ENCODE measurements at regions not wholly inside any gene's neighbourhood (a gene's known extent, or its start where the extent isn't known, plus 50 kb on each side); places are given as distances from the start of the nearest gene placed in this dataset.

DNA sequence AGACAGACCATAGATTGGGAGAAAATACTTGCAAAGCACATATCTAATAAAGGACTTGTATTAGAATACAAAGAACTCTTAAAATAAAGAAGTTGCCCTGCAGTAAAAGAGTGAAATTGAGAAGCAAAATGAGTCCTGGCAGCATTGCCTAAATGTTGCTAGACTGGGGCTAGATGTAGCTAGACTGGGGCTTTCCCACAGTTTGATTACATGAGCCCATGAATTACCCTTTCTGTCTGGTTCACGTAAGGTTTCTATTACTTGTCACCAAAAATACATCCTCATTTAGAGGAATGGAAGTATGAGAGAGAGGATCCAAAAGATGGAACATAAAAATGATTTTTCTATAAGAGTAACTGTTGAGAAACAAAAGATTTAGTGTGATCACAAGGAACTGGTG lies 57.6 kb upstream of the CCDC28A start:
- no peak overlapping the region for H2BK20ac ChIP-seq (ENCODE audit: low read length)
- H3K18ac ChIP-seq (ENCODE audit: extremely low read depth, low read length) = no peak overlapping the region
- no peaks in the 10 kb centered on the region for H3K36me3 ChIP-seq (ENCODE audit: control insufficient read depth in 2 of 4, insufficient read depth in 4 of 4, low read length in 3 of 4)
- DNase-seq (ENCODE audit: low read depth in 1 of 2, low spot score in 2 of 2) = no peak
- no peak overlapping the region for H3K23ac ChIP-seq (ENCODE audit: insufficient read length)
- no peak overlapping the region for H2AFZ ChIP-seq (ENCODE audit: low read length)
- H3K4ac ChIP-seq (replicated peaks; ENCODE audit: insufficient read length, low read depth, low read length) = no peak overlapping the region
- H2AK5ac ChIP-seq (ENCODE audit: low read depth, low read length) = no peak overlapping the region
- H3K56ac ChIP-seq (replicated peaks; ENCODE audit: insufficient read length, low read depth, low read length) = no peak overlapping the region
- H3K9me3 ChIP-seq (ENCODE audit: insufficient read depth in 2 of 2, low read depth in 1 of 2, low read length in 1 of 2) = peaks cover 7 to 9% of the 10 kb centered on the region in 2 experiments; a peak in 3 of 4 replicates
- ChIA-PET POLR2A (ENCODE audit: partially characterized antibody) (no interaction called here), CTCF (ENCODE audit: partially characterized antibody) (interaction anchor here (1.5 kb wide), 1 partner anchor 24 kb away, joined by 3 read pairs; no protein-coding TSS in a partner anchor)
- no peak overlapping the region for H3K9ac ChIP-seq (replicated peaks in 1 of 4; ENCODE audit: extremely low read depth in 1 of 4, low read depth in 3 of 4, low read length in 3 of 4)
- no peak overlapping the region for H2BK12ac ChIP-seq (ENCODE audit: low read depth, low read length)
- H4K91ac ChIP-seq (replicated peaks; ENCODE audit: insufficient read length, low read length) = no peak overlapping the region
- no peak overlapping the region for H4K8ac ChIP-seq (ENCODE audit: extremely low read depth, insufficient read depth, low read length)
- no peak overlapping the region for H3K27ac ChIP-seq (ENCODE audit: low read depth, low read length)
- no peak overlapping the region for H4K5ac ChIP-seq (ENCODE audit: insufficient read length, low read depth, low read length)
- H3K4me2 ChIP-seq (ENCODE audit: insufficient read depth in 1 of 2, low read depth in 2 of 2, low read length in 2 of 2) = no peak overlapping the region
- WGBS, 2 experiments (ENCODE audit: extremely low coverage in 1 of 2, insufficient coverage in 1 of 2, insufficient read length in 1 of 2, insufficient replicate concordance in 2 of 2, low coverage in 1 of 2, low lambda C conversion rate in 2 of 2, missing lambda C conversion rate in 1 of 2) = 95% methylated on average over 1 of the region's 1 CpG; no CpG with 5 or more reads in 1 of the 2 experiments
- H3K4me1 ChIP-seq (replicated peaks in 1 of 4; ENCODE audit: control insufficient read depth in 3 of 4, insufficient read depth in 4 of 4, low read length in 3 of 4) = no peaks in the 10 kb centered on the region
- no peak overlapping the region for H2BK5ac ChIP-seq (ENCODE audit: low read depth, low read length)
- no peaks in the 10 kb centered on the region for H4K20me1 ChIP-seq (replicated peaks in 1 of 2; ENCODE audit: control insufficient read depth in 1 of 2, insufficient read depth in 2 of 2, low read length in 2 of 2)
- H2BK15ac ChIP-seq (ENCODE audit: low read length) = no peak overlapping the region
- no peaks in the 10 kb centered on the region for H3K23me2 ChIP-seq (ENCODE audit: low read depth, low read length)
- H3K79me2 ChIP-seq (ENCODE audit: control insufficient read depth in 1 of 2, insufficient read depth in 2 of 2, low read length in 2 of 2) = no peaks in the 10 kb centered on the region
- H2BK120ac ChIP-seq (replicated peaks; ENCODE audit: low read depth, low read length) = no peak overlapping the region
- H3K14ac ChIP-seq (ENCODE audit: insufficient read length) = no peak overlapping the region
- no peaks in the 10 kb centered on the region for H3K79me1 ChIP-seq (ENCODE audit: low read depth, low read length)
- no peak overlapping the region for H3K4me3 ChIP-seq (ENCODE audit: extremely low read depth in 1 of 4, insufficient read depth in 2 of 4, low read depth in 3 of 4, low read length in 4 of 4)
- no peaks in the 10 kb centered on the region for H3K27me3 ChIP-seq (replicated peaks in 1 of 4; ENCODE audit: control insufficient read depth in 3 of 4, extremely low read depth in 1 of 4, insufficient read depth in 3 of 4, low read length in 3 of 4)
- no peak for FAIRE-seq
- TF ChIP-seq CEBPB (IDR thresholded peaks at IDR 0.05; ENCODE audit: low read depth, low read length) (no peak), POLR2AphosphoS5 (IDR thresholded peaks at IDR 0.05; ENCODE audit: low read depth, low read length) (no peak), SP2 (IDR thresholded peaks at IDR 0.05; ENCODE audit: low read length) (no peak), ZNF274 (IDR thresholded peaks at IDR 0.05; ENCODE audit: borderline replicate concordance, extremely low read depth, low read length) (no peak), SAP30 (IDR thresholded peaks at IDR 0.05; ENCODE audit: insufficient read depth, insufficient replicate concordance, low read length) (no peak)
- TF ChIP-seq, protein P1, sequence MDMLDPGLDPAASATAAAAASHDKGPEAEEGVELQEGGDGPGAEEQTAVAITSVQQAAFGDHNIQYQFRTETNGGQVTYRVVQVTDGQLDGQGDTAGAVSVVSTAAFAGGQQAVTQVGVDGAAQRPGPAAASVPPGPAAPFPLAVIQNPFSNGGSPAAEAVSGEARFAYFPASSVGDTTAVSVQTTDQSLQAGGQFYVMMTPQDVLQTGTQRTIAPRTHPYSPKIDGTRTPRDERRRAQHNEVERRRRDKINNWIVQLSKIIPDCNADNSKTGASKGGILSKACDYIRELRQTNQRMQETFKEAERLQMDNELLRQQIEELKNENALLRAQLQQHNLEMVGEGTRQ (IDR thresholded peaks at IDR 0.05; ENCODE audit: low read length) = no peak
- TF ChIP-seq, protein P2, sequence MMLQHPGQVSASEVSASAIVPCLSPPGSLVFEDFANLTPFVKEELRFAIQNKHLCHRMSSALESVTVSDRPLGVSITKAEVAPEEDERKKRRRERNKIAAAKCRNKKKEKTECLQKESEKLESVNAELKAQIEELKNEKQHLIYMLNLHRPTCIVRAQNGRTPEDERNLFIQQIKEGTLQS (IDR thresholded peaks at IDR 0.05; ENCODE audit: insufficient read depth, low read depth, low read length) = no peak
- TF ChIP-seq, protein P3, sequence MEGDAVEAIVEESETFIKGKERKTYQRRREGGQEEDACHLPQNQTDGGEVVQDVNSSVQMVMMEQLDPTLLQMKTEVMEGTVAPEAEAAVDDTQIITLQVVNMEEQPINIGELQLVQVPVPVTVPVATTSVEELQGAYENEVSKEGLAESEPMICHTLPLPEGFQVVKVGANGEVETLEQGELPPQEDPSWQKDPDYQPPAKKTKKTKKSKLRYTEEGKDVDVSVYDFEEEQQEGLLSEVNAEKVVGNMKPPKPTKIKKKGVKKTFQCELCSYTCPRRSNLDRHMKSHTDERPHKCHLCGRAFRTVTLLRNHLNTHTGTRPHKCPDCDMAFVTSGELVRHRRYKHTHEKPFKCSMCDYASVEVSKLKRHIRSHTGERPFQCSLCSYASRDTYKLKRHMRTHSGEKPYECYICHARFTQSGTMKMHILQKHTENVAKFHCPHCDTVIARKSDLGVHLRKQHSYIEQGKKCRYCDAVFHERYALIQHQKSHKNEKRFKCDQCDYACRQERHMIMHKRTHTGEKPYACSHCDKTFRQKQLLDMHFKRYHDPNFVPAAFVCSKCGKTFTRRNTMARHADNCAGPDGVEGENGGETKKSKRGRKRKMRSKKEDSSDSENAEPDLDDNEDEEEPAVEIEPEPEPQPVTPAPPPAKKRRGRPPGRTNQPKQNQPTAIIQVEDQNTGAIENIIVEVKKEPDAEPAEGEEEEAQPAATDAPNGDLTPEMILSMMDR (IDR thresholded peaks at IDR 0.05; ENCODE audit: control extremely low read depth in 1 of 3, insufficient read depth in 1 of 3, low read depth in 1 of 3, low read length in 3 of 3) = no peak
